ENCODE measurements at regions not wholly inside any gene's neighbourhood (a gene's known extent, or its start where the extent isn't known, plus 50 kb on each side); places are given as distances from the start of the nearest gene placed in this dataset.

GRCh38 chr13:63117710-63118109 lies 1702.1 kb upstream of the PCDH20 start:
- TF ChIP-seq POLR2A (IDR thresholded peaks at IDR 0.05; ENCODE audit: low read length) (no peak), GATA1 (IDR thresholded peaks at IDR 0.05; ENCODE audit: low read depth, low read length) (no peak)
